Tibial nerve (tissue), 4 donors: ENCODE measurements at regions not wholly inside any gene's neighbourhood (a gene's known extent, or its start where the extent isn't known, plus 50 kb on each side); places are given as distances from the start of the nearest gene placed in this dataset.

Experiments
- EP300 ChIP-seq, 2 donors: sonication (generic); formaldehyde crosslinking; IDR thresholded peaks; one replicate each; pipeline ENCODE4 v1.6.1; 2017; ENCODE audit warnings: antibody characterized with exemption in 2 of 2, mild to moderate bottlenecking in 1 of 2
- TF ChIP-seq, protein P1 (sequence below), 5 experiments: fragments of 200-600 bp in 3 of 5; fragments of 450-650 bp in 2 of 5; sonication (generic) in 3 of 5; IDR thresholded peaks; one replicate each; pipeline ENCODE4 v1.5.1; 2016 to 2019; ENCODE audit warnings: antibody characterized with exemption in 5 of 5, mild to moderate bottlenecking in 3 of 5, moderate library complexity in 2 of 5

DNA sequence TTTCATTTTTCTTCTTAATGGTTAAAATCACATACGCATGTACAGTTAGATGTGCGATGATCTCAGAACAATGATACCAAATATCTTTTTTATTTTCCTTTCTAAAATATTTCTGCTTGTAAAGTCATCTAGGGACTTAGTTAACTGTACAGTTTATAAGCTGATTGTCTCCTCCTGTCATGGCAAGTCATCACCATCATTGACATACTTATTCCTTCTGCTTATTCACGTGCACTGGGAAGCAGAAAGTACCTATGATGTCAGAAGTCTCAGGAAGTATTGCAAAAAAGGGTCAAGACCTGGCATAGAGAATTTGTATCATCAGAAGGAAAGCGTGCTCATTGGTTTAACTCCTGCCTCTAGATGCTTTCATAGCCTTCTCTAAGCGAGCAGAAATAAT lies 154.2 kb downstream of the DSC3 start:
- TF ChIP-seq, protein P1, sequence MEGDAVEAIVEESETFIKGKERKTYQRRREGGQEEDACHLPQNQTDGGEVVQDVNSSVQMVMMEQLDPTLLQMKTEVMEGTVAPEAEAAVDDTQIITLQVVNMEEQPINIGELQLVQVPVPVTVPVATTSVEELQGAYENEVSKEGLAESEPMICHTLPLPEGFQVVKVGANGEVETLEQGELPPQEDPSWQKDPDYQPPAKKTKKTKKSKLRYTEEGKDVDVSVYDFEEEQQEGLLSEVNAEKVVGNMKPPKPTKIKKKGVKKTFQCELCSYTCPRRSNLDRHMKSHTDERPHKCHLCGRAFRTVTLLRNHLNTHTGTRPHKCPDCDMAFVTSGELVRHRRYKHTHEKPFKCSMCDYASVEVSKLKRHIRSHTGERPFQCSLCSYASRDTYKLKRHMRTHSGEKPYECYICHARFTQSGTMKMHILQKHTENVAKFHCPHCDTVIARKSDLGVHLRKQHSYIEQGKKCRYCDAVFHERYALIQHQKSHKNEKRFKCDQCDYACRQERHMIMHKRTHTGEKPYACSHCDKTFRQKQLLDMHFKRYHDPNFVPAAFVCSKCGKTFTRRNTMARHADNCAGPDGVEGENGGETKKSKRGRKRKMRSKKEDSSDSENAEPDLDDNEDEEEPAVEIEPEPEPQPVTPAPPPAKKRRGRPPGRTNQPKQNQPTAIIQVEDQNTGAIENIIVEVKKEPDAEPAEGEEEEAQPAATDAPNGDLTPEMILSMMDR (IDR thresholded peaks at IDR 0.05): no peak
- TF ChIP-seq EP300 (IDR thresholded peaks at IDR 0.05): no peak
